Lower lobe of right lung (tissue), 2 donors: ENCODE measurements at regions not wholly inside any gene's neighbourhood (a gene's known extent, or its start where the extent isn't known, plus 50 kb on each side); places are given as distances from the start of the nearest gene placed in this dataset.

Experiments
- ATAC-seq, 2 donors: fragments of 200-7000 bp; cut with Tn5 transposase; one replicate each; pipeline ENCODE4 v1.9.1; 2020 to 2022; ENCODE audit warnings: mild to moderate bottlenecking in 2 of 2, moderate library complexity in 2 of 2
- DNase-seq: peaks from one replicate; pipeline ENCODE4 v3.0.0-alpha.2; 2020
- H3K27ac ChIP-seq: fragments of 200-600 bp; one replicate; pipeline ENCODE4 v1.8.0; 2022
- H3K27me3 ChIP-seq: fragments of 200-600 bp; one replicate; pipeline ENCODE4 v1.8.0; 2022; ENCODE audit warnings: low read depth
- H3K36me3 ChIP-seq: fragments of 200-600 bp; one replicate; pipeline ENCODE4 v1.8.0; 2022; ENCODE audit warnings: mild to moderate bottlenecking
- H3K4me1 ChIP-seq: fragments of 200-600 bp; one replicate; pipeline ENCODE4 v1.8.0; 2022
- H3K4me3 ChIP-seq: fragments of 200-600 bp; one replicate; pipeline ENCODE4 v1.8.0; 2022; ENCODE audit warnings: mild to moderate bottlenecking
- H3K9me3 ChIP-seq: fragments of 200-600 bp; one replicate; pipeline ENCODE4 v1.8.0; 2022
- CTCF ChIP-seq: fragments of 200-600 bp; IDR thresholded peaks from one replicate; pipeline ENCODE4 v1.8.0; 2022; ENCODE audit warnings: antibody characterized with exemption, mild to moderate bottlenecking
- intact Hi-C: fragments of 100-400 bp; cut with DNase I; formaldehyde crosslinking; loops from one replicate; pipeline ENCODE4 v1.11.0; 2022
- donor health status: DM: no; HTN: yes; CAD: no; lungs with severe emphysema.

GRCh38 chr3:177833332-177833731 lies 636.0 kb upstream of the TBL1XR1 start:
- DNase-seq (no peak), ATAC-seq (no peak)
- Histone ChIP-seq H3K27me3 (no peaks in the 10 kb centered on the region), H3K4me3 (no peak overlapping the region), H3K4me1 (peaks cover 44% of the 10 kb centered on the region), H3K9me3 (no peaks in the 10 kb centered on the region), H3K27ac (no peak overlapping the region), H3K36me3 (no peaks in the 10 kb centered on the region)
- intact Hi-C loops: no loop called here
- no peak for TF ChIP-seq CTCF

- Histone ChIP-seq H3K4me1 (peaks cover 38% of the 10 kb centered on the region), H3K27me3 (no peaks in the 10 kb centered on the region), H3K9me3 (no peaks in the 10 kb centered on the region), H3K4me3 (no peak overlapping the region), H3K36me3 (no peaks in the 10 kb centered on the region), H3K27ac (no peak overlapping the region)
- intact Hi-C loops: no loop called here
- no peak for DNase-seq
- TF ChIP-seq CTCF: no peak
- peak in 1 of 2 donors; percentile 36 for ATAC-seq
Observed at GRCh38 chr3:177835008-177835407, 637.7 kb upstream of the TBL1XR1 start.

- H3K9me3 ChIP-seq: no peaks in the 10 kb centered on the region
- no peak overlapping the region for H3K27ac ChIP-seq
- H3K27me3 ChIP-seq: no peaks in the 10 kb centered on the region
- DNase-seq (no peak), ATAC-seq (peak in 1 of 2 donors; percentile 24)
- no peak for TF ChIP-seq CTCF
- H3K4me3 ChIP-seq: no peak overlapping the region
- H3K36me3 ChIP-seq: no peaks in the 10 kb centered on the region
- intact Hi-C loops: no loop called here
- H3K4me1 ChIP-seq: peaks cover 32% of the 10 kb centered on the region
Observed at GRCh38 chr3:177835917-177836316, 638.6 kb upstream of the TBL1XR1 start.

GRCh38 chr3:177836671-177837070 lies 639.4 kb upstream of the TBL1XR1 start:
- no peaks in the 10 kb centered on the region for H3K27me3 ChIP-seq
- ATAC-seq (peak; percentile 27 to 62), DNase-seq (no peak)
- H3K4me1 ChIP-seq: peaks cover 30% of the 10 kb centered on the region
- no peak for TF ChIP-seq CTCF
- H3K9me3 ChIP-seq: no peaks in the 10 kb centered on the region
- H3K4me3 ChIP-seq: no peak overlapping the region
- intact Hi-C loops: no loop called here
- H3K27ac ChIP-seq: no peak overlapping the region
- H3K36me3 ChIP-seq: no peaks in the 10 kb centered on the region

DNA sequence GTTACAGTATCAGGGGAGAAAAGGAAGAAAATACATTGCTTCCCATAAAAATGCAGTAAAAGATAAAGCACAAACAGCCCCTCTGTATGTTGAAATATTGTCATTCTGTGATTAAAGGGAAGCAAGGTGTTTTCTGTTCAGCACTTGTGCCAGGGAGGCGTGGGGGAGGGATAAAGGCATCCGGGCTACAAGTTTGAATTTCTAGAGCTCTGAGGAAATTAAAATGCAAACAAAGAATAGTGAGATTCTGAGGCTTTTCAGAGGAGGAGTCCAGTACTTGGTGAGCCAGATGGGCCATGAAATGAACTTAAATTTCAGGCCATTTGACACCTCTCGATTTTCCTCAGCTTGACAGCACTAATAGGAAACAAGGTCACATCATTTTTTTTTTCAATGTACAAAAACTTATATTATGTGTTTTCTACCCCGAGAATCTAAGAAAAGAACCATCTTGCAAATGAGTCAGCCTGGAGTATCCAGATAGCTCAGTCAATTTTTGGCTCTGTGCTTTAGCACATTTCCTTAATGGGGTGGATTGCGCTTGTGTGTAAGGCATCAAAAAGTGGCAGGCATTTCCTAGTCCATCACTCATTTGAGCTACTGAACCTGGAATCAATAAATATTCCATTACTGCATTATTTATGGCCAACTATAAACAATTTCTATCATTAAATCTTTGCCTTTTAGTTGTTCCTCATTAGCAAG lies 640.8 kb upstream of the TBL1XR1 start:
- Histone ChIP-seq H3K4me1 (peaks cover 25% of the 10 kb centered on the region), H3K27ac (no peak overlapping the region), H3K9me3 (no peaks in the 10 kb centered on the region), H3K4me3 (no peak overlapping the region), H3K36me3 (no peaks in the 10 kb centered on the region), H3K27me3 (no peaks in the 10 kb centered on the region)
- ATAC-seq (no peak), DNase-seq (no peak)
- no peak for TF ChIP-seq CTCF
- intact Hi-C loops: no loop called here
